ENCODE measurements at regions not wholly inside any gene's neighbourhood (a gene's known extent, or its start where the extent isn't known, plus 50 kb on each side); places are given as distances from the start of the nearest gene placed in this dataset.

GRCh38 chr6:94341173-94341572 lies 921.8 kb upstream of the EPHA7 start:
- Histone ChIP-seq H3K9me3 (no peaks in the 10 kb centered on the region), H3K27me3 (no peaks in the 10 kb centered on the region), H3K9ac (ENCODE audit: low read depth in 2 of 2, low read length in 2 of 2) (no peak overlapping the region), H3K36me3 (no peaks in the 10 kb centered on the region), H3K4me1 (no peaks in the 10 kb centered on the region), H3K27ac (no peak overlapping the region), H3K4me3 (no peak overlapping the region)
- intact Hi-C loops (cut with DNase I), result no loop called here
- no peak for DNase-seq
- TF ChIP-seq, protein P1, sequence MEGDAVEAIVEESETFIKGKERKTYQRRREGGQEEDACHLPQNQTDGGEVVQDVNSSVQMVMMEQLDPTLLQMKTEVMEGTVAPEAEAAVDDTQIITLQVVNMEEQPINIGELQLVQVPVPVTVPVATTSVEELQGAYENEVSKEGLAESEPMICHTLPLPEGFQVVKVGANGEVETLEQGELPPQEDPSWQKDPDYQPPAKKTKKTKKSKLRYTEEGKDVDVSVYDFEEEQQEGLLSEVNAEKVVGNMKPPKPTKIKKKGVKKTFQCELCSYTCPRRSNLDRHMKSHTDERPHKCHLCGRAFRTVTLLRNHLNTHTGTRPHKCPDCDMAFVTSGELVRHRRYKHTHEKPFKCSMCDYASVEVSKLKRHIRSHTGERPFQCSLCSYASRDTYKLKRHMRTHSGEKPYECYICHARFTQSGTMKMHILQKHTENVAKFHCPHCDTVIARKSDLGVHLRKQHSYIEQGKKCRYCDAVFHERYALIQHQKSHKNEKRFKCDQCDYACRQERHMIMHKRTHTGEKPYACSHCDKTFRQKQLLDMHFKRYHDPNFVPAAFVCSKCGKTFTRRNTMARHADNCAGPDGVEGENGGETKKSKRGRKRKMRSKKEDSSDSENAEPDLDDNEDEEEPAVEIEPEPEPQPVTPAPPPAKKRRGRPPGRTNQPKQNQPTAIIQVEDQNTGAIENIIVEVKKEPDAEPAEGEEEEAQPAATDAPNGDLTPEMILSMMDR (IDR thresholded peaks at IDR 0.05), result no peak

- DNase-seq, result no peak
- Histone ChIP-seq H3K4me1 (no peaks in the 10 kb centered on the region), H3K36me3 (no peaks in the 10 kb centered on the region), H3K9ac (ENCODE audit: low read depth in 2 of 2, low read length in 2 of 2) (no peak overlapping the region), H3K27me3 (no peaks in the 10 kb centered on the region), H3K4me3 (no peak overlapping the region), H3K9me3 (no peaks in the 10 kb centered on the region), H3K27ac (no peak overlapping the region)
- TF ChIP-seq, protein P1 (IDR thresholded peaks at IDR 0.05), result no peak
- intact Hi-C loops (cut with DNase I), result no loop called here
Measured at GRCh38 chr6:94323853-94324252, 904.5 kb upstream of the EPHA7 start.

GRCh38 chr6:94300424-94301144 lies 881.2 kb upstream of the EPHA7 start:
- no peaks in the 10 kb centered on the region for H3K9me3 ChIP-seq
- no peak for DNase-seq
- H3K36me3 ChIP-seq, result no peaks in the 10 kb centered on the region
- no peak overlapping the region for H3K27ac ChIP-seq
- TF ChIP-seq, protein P1 (IDR thresholded peaks at IDR 0.05), result no peak
- no peaks in the 10 kb centered on the region for H3K27me3 ChIP-seq
- intact Hi-C loops (cut with DNase I), result no loop called here
- H3K9ac ChIP-seq (ENCODE audit: low read depth in 2 of 2, low read length in 2 of 2), result no peak overlapping the region
- H3K4me1 ChIP-seq, result no peaks in the 10 kb centered on the region
- no peak overlapping the region for H3K4me3 ChIP-seq

GRCh38 chr6:94289131-94289530 lies 869.8 kb upstream of the EPHA7 start:
- Histone ChIP-seq H3K4me1 (no peaks in the 10 kb centered on the region), H3K36me3 (no peaks in the 10 kb centered on the region), H3K27me3 (no peaks in the 10 kb centered on the region), H3K4me3 (no peak overlapping the region), H3K27ac (no peak overlapping the region), H3K9ac (ENCODE audit: low read depth in 2 of 2, low read length in 2 of 2) (no peak overlapping the region), H3K9me3 (no peaks in the 10 kb centered on the region)
- no peak for DNase-seq
- TF ChIP-seq, protein P1 (IDR thresholded peaks at IDR 0.05), result no peak
- intact Hi-C loops (cut with DNase I), result no loop called here

DNA sequence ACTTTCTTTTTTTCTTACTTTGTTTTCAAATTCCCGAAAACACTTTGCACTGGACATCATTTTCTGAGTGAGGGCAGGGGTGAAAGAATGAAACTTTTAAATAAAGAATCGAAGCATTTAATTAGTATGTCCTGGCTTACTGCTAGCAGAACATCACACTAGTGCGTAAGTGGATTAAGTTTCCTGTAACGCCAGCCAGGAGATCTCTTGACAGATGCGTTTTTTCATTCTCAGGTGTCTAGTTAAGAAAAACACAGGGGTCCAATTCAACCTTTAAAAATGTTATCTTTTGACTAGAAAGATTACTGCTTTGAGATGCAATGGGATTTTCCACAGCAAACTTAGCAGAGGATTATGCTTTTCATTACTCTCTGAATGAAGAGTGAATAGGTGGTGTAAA lies 858.8 kb upstream of the EPHA7 start:
- TF ChIP-seq, protein P1 (IDR thresholded peaks at IDR 0.05), result no peak
- Histone ChIP-seq H3K27ac (no peak overlapping the region), H3K4me1 (no peaks in the 10 kb centered on the region), H3K27me3 (no peaks in the 10 kb centered on the region), H3K36me3 (no peaks in the 10 kb centered on the region), H3K4me3 (no peak overlapping the region), H3K9ac (ENCODE audit: low read depth in 2 of 2, low read length in 2 of 2) (no peak overlapping the region), H3K9me3 (no peaks in the 10 kb centered on the region)
- DNase-seq, result no peak
- intact Hi-C loops (cut with DNase I), result no loop called here
